Right atrium auricular region (tissue), 2 donors: ENCODE measurements at regions not wholly inside any gene's neighbourhood (a gene's known extent, or its start where the extent isn't known, plus 50 kb on each side); places are given as distances from the start of the nearest gene placed in this dataset.

ENCODE experiments used
- DNase-seq: peaks from one replicate; pipeline ENCODE4 v3.0.0-alpha.2; 2019; ENCODE audit warnings: low spot score
- H3K27ac ChIP-seq, 2 donors: fragments of 200-600 bp; sonication (generic); 1 replicate in 1 of 2; 2 replicates in 1 of 2; pipeline ENCODE4 v1.5.1; 2016 to 2019
- H3K27me3 ChIP-seq, 2 donors: fragments of 200-600 bp; sonication (generic); one replicate each; pipeline versions ENCODE4 v1.5.1 to v1.6.0; 2017 to 2019
- H3K36me3 ChIP-seq: fragments of 200-600 bp; sonication (generic); one replicate; pipeline ENCODE4 v1.5.1; 2016
- H3K4me1 ChIP-seq, 2 donors: fragments of 200-600 bp; sonication (generic); one replicate each; pipeline versions ENCODE4 v1.5.1 to v1.6.0; 2017 to 2019
- H3K4me3 ChIP-seq, 2 donors: fragments of 200-600 bp; sonication (generic); 1 replicate in 1 of 2; 2 replicates in 1 of 2; pipeline ENCODE4 v1.5.1; 2017 to 2019; ENCODE audit warnings: mild to moderate bottlenecking in 1 of 2, moderate library complexity in 1 of 2
- H3K9me3 ChIP-seq, 2 donors: fragments of 200-600 bp; sonication (generic); one replicate each; pipeline ENCODE4 v1.5.1; 2019
- TF ChIP-seq, protein P1 (sequence below), 2 donors: fragments of 200-600 bp; sonication (generic); IDR thresholded peaks; one replicate each; pipeline ENCODE4 v1.5.1; 2019; ENCODE audit warnings: antibody characterized with exemption in 2 of 2

DNA sequence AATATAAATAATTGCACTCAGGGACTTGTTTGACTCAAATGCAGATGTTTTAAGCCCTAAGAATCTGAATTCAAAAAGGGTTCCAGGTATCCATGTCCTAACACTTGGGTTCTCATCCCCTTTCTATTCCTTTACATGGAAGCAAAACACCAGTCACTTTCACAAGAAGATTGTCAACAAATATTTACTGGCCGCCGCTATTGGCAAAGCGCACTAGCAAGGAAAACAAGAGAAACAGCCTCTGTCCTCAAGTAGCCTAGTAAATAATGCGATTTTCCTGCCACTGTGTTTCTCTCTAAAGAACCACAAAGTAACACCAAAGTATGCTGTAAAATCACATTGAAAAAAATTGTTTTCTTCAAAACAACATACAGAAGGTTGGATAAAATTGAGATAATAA is 66.7 kb upstream of the EZH2 start:
- H3K27me3 ChIP-seq = no peaks in the 10 kb centered on the region
- no peak overlapping the region for H3K4me3 ChIP-seq
- TF ChIP-seq, protein P1, sequence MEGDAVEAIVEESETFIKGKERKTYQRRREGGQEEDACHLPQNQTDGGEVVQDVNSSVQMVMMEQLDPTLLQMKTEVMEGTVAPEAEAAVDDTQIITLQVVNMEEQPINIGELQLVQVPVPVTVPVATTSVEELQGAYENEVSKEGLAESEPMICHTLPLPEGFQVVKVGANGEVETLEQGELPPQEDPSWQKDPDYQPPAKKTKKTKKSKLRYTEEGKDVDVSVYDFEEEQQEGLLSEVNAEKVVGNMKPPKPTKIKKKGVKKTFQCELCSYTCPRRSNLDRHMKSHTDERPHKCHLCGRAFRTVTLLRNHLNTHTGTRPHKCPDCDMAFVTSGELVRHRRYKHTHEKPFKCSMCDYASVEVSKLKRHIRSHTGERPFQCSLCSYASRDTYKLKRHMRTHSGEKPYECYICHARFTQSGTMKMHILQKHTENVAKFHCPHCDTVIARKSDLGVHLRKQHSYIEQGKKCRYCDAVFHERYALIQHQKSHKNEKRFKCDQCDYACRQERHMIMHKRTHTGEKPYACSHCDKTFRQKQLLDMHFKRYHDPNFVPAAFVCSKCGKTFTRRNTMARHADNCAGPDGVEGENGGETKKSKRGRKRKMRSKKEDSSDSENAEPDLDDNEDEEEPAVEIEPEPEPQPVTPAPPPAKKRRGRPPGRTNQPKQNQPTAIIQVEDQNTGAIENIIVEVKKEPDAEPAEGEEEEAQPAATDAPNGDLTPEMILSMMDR (IDR thresholded peaks at IDR 0.05) = no peak
- no peaks in the 10 kb centered on the region for H3K9me3 ChIP-seq
- no peaks in the 10 kb centered on the region for H3K4me1 ChIP-seq
- DNase-seq = no peak
- no peaks in the 10 kb centered on the region for H3K36me3 ChIP-seq
- no peak overlapping the region for H3K27ac ChIP-seq

DNA sequence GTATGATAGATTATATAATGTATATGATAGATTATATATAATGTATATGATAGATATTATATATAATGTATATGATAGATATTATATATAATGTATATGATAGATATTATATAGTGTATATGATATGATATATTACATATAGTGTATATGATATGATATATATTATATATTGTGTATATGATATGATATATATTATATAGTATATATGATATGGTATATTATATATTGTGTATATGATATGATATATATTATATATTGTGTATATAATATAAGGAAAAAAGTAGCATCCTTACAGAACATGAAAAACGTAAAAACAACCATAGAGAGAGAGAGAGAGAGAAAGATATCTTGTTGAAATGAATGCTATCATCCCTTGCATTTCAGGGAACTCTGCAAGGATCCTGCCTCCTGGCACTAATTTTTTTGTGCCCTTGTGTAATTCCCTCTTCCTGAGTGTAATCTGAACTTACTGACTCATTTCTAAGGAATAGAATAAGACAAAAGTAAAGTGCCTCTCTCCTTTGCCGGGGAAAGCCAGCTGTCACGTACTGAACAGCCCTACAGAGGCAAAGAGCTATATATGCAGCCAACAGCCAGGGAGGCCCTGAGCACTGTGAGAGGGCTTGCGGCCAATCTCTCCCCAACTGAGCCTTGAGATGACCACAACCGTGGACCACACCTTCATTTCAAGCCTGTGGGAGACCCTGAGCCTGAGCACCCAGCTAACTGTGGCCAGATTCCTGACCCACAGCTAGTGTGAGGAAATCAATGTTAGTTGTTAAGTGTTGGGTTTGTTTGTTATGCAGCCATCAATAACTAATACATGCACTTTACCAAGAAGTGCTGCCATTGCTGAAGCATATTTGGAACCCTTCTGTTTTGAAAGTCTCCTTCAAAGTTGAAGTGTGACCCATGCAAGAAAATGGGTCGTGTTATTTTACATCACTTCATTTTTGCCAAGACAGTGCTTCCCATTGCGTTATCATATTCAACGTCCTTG is 61.1 kb upstream of the EZH2 start:
- no peak for DNase-seq
- H3K27me3 ChIP-seq = no peaks in the 10 kb centered on the region
- no peaks in the 10 kb centered on the region for H3K36me3 ChIP-seq
- H3K4me3 ChIP-seq = no peak overlapping the region
- H3K27ac ChIP-seq = no peak overlapping the region
- TF ChIP-seq, protein P1 (IDR thresholded peaks at IDR 0.05) = no peak
- no peaks in the 10 kb centered on the region for H3K4me1 ChIP-seq
- H3K9me3 ChIP-seq = no peaks in the 10 kb centered on the region

DNA sequence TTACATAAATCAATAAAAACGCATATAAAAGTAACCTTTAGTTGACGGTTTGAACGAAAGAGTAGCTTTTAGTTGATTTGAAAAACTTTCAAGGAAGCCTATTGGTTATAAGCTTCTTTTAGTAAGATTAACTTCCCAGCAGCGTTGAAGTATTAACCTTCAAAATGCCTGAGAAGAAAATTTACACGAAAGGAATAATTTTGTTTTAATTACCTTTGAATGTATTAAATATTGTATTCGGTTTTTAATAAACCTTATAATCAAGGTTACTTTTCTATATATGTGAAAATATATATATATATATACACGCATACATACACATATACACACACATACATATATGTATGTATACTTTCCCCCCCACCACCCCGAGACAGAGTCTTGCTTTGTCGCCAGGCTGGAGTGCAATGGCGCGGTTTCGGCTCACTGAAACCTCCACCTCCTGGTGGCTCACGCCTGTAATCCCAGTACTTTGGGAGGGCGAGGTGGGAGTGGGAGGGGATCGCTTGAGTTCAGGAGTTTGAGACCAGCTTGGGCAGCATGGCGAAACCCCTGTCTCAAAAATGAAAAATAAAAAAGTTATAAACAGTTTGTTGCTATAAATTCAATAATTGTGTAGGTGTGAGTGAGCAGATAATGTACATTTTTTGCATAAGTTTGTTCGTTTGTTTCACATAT is 57.6 kb upstream of the EZH2 start:
- peak; percentile 63 for DNase-seq
- TF ChIP-seq, protein P1 (IDR thresholded peaks at IDR 0.05) = peak in 1 of 2 donors; percentile 48
- peak overlapping the region; percentile 68 to 73 for H3K4me3 ChIP-seq

DNA sequence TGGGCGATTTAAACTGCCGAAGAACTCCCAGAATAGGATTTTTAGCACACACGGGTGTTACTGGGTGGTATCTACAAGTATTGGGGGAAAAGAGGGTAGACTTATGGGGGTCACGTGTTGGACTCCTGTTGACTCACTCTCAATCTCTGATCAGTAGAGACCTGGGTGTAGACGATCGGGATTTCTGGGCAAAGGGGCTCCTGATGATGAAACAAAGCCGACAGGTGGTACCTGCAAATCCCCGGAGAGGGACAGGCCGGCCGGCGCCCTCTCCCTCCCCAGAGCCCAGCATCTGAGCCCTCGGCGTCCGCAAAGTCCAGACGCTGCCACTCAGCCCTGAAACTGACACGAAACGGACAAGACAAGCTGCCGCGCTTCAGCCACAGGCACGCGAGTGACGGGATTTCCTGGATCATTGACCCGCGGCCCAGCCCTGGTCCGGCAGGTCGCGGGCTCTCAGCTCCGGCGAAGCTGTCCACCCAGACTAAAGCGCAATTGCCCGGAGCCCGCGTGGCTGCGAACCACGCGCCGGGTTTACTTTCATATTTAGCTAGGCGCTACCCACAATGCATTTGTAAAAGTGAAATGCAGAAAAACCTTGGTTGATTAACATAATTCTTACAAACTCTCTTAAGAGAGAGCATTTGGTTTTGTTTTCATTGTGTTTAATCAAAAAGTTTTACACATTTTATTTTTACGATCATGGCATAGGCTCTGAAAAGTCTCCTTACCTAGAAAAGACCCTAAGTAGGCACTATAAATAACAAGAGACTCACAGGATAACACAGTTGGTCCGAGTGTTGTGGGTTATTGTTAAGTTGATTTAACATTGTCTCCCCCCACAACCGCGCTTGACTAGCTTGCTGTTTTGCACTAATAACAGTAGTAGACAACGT is 56.9 kb upstream of the EZH2 start:
- no peaks in the 10 kb centered on the region for H3K36me3 ChIP-seq
- TF ChIP-seq, protein P1 (IDR thresholded peaks at IDR 0.05) = no peak
- peak overlapping the region; percentile 68 to 73 for H3K4me3 ChIP-seq
- peak overlapping the region; percentile 89 to 91 for H3K27ac ChIP-seq
- no peaks in the 10 kb centered on the region for H3K27me3 ChIP-seq
- DNase-seq = peak; percentile 89
- no peaks in the 10 kb centered on the region for H3K9me3 ChIP-seq
- H3K4me1 ChIP-seq = no peaks in the 10 kb centered on the region

More for the DNA sequence above, 57.6 kb upstream of the EZH2 start:
- Histone ChIP-seq H3K9me3 (no peaks in the 10 kb centered on the region), H3K27me3 (no peaks in the 10 kb centered on the region), H3K4me1 (no peaks in the 10 kb centered on the region), H3K27ac (peak overlapping the region; percentile 89 to 91), H3K36me3 (no peaks in the 10 kb centered on the region)

DNA sequence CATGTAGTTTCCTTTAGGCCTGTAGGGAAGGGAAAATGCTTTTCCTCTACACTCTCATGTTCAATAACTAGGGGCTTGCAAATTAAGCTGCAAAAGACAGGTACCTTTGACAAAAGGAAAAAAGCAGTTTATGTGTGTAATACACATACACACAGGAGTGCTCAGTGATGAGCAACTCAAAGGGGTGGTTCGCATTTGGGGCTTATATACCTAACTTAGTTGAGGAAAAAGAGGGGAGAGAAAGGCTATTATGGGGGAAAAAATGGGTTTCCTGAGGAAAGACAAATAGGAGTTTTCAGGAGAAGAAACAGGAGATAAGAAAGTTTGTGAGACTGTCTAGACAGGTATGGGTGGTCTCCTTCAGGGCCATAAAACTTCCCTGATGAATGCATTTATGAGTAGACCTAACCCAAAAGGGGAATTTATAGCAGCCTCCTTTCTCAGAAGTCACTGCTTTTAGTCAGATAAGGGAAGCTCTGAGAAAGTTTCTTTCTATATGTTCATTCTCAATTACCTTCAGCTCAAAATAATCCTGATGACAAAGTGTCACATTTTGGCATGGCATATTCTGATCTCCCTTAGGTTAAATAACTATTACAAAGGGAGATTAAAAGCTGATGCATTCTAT is 55.2 kb upstream of the EZH2 start:
- H3K36me3 ChIP-seq = no peaks in the 10 kb centered on the region
- no peak overlapping the region for H3K27ac ChIP-seq
- H3K4me3 ChIP-seq = no peak overlapping the region
- TF ChIP-seq, protein P1 (IDR thresholded peaks at IDR 0.05) = no peak
- DNase-seq = no peak
- H3K27me3 ChIP-seq = no peaks in the 10 kb centered on the region
- H3K4me1 ChIP-seq = no peaks in the 10 kb centered on the region
- no peaks in the 10 kb centered on the region for H3K9me3 ChIP-seq
